Heart left ventricle (tissue), 16 donors: ENCODE measurements at regions not wholly inside any gene's neighbourhood (a gene's known extent, or its start where the extent isn't known, plus 50 kb on each side); places are given as distances from the start of the nearest gene placed in this dataset.

Experiments
- ATAC-seq, 4 donors: fragments of 200-7000 bp; cut with Tn5 transposase; one replicate each; pipeline ENCODE4 v1.9.1; 2020 to 2022; ENCODE audit warnings: moderate library complexity in 4 of 4, mild to moderate bottlenecking in 3 of 4, moderate number of reproducible peaks in 1 of 4
- DNase-seq, 5 donors: peaks; one replicate each; pipeline ENCODE4 v3.0.0-alpha.2; 2020
- H3K27ac ChIP-seq, 12 donors: fragments of 200-600 bp; sonication (generic) in 4 of 12; one replicate each; pipeline versions ENCODE4 v1.5.0 to v1.8.0; 2016 to 2022; ENCODE audit warnings: mild to moderate bottlenecking in 2 of 12
- H3K27me3 ChIP-seq, 9 donors: fragments of 200-600 bp; sonication (generic) in 2 of 9; one replicate each; pipeline versions ENCODE4 v1.5.1 to v1.8.0; 2016 to 2022; ENCODE audit warnings: mild to moderate bottlenecking in 3 of 9
- H3K36me3 ChIP-seq, 9 donors: fragments of 200-600 bp; sonication (generic) in 2 of 9; one replicate each; pipeline versions ENCODE4 v1.5.0 to v1.8.0; 2018 to 2022; ENCODE audit warnings: mild to moderate bottlenecking in 2 of 9
- H3K4me1 ChIP-seq, 12 donors: fragments of 200-600 bp; sonication (generic) in 4 of 12; one replicate each; pipeline versions ENCODE4 v1.5.0 to v1.8.0; 2016 to 2022; ENCODE audit warnings: mild to moderate bottlenecking in 3 of 12
- H3K4me3 ChIP-seq, 12 donors: fragments of 200-600 bp; sonication (generic) in 4 of 12; one replicate each; pipeline versions ENCODE4 v1.5.0 to v1.8.0; 2017 to 2022; ENCODE audit warnings: mild to moderate bottlenecking in 9 of 12, moderate library complexity in 4 of 12
- H3K9me3 ChIP-seq, 12 donors: fragments of 200-600 bp; sonication (generic) in 4 of 12; one replicate each; pipeline versions ENCODE4 v1.5.0 to v1.8.0; 2016 to 2022; ENCODE audit warnings: mild to moderate bottlenecking in 1 of 12
- POLR2A ChIP-seq, 2 donors: fragments of 450-650 bp; IDR thresholded peaks; one replicate each; pipeline ENCODE4 v1.6.1; 2017; ENCODE audit warnings: antibody characterized with exemption in 2 of 2, mild to moderate bottlenecking in 2 of 2, moderate library complexity in 2 of 2
- WGBS, 4 donors: extraction: QIAGEN DNeasy Blood & Tissue Kit in 2 of 4; methylation state at CpG; one replicate each; pipeline versions ENCODE4 v1.1.5 to v1.1.7; 2013 to 2018; 5-methylcytosine and 5-hydroxymethylcytosine counted together
- intact Hi-C, 10 donors: fragments of 100-400 bp; cut with DNase I; formaldehyde crosslinking; loops; one replicate each; pipeline versions ENCODE4 v1.11.1 to v1.14.2; 2022
- TF ChIP-seq, protein P1 (sequence below), 12 donors: fragments of 200-600 bp; sonication (generic) in 4 of 12; IDR thresholded peaks; one replicate each; pipeline versions ENCODE4 v1.5.0 to v1.8.0; 2018 to 2022; ENCODE audit warnings: antibody characterized with exemption in 12 of 12, mild to moderate bottlenecking in 5 of 12
- donor health status: ischemic (EF 13 %, LVEDD 7.1; RV severe dilation, severe dysfunction).
- donor health status: healthy with polysubstance abuse.
- donor health status: DM: no; HTN: yes; CAD: no.
- donor health status: DM: no; HTN: no; CAD: no.
- donor health status: ischemic (EF 25% LVEDD 6.9; RV normal size, moderate dysfunction).
- donor health status: ischemic (EF 25% LVEDD 5.7; RV mildly dilated, moderate dysfunction).
- donor health status: healthy.
- donor health status: DM: yes; HTN: yes; CAD: no.
- donor health status: ischemic (EF 35%, LVEDD 5.7; RV mildly dilated, moderate dysfunction).
- donor health status: nonischemic (EF 11% LVEDD 7.7; RV severe dilation, severe dysfunction).
- donor health status: DM: yes; HTN: yes; CAD: no.
- donor health status: PGD.
- donor health status: ischemic (EF 29% LVEDD 5.4; RV normal size, mild dysfunction).
- donor health status: nonischemic (EF 23%, LVEDD 6.1; RV moderate dilation, normal function).

DNA sequence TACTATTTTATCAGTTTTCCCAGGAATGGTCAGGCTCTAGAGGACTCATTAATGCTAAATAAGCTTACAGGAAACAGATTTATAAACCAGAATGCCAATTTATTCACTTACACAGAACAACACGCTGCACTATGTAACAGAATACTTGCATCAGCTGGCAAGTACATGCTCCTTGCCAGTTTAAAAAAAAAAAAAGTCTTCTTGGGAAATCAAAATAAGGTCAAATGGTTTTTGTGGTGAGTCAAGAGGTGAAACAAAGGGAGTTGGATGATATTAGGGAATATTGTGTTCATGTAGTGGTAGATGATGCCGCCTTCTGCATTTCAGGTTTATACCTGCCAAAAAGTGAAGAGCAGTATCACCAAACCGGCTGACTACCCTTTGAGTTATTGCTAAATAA is 1322.1 kb upstream of the ZEB2 start:
- no peak for TF ChIP-seq POLR2A (IDR thresholded peaks at IDR 0.05)
- TF ChIP-seq, protein P1, sequence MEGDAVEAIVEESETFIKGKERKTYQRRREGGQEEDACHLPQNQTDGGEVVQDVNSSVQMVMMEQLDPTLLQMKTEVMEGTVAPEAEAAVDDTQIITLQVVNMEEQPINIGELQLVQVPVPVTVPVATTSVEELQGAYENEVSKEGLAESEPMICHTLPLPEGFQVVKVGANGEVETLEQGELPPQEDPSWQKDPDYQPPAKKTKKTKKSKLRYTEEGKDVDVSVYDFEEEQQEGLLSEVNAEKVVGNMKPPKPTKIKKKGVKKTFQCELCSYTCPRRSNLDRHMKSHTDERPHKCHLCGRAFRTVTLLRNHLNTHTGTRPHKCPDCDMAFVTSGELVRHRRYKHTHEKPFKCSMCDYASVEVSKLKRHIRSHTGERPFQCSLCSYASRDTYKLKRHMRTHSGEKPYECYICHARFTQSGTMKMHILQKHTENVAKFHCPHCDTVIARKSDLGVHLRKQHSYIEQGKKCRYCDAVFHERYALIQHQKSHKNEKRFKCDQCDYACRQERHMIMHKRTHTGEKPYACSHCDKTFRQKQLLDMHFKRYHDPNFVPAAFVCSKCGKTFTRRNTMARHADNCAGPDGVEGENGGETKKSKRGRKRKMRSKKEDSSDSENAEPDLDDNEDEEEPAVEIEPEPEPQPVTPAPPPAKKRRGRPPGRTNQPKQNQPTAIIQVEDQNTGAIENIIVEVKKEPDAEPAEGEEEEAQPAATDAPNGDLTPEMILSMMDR (IDR thresholded peaks at IDR 0.05): no peak
- WGBS, 4 donors: 81 to 89% (median 84%) methylated on average over 3 of the region's 3 CpGs
- H3K9me3 ChIP-seq: no peaks in the 10 kb centered on the region

DNA sequence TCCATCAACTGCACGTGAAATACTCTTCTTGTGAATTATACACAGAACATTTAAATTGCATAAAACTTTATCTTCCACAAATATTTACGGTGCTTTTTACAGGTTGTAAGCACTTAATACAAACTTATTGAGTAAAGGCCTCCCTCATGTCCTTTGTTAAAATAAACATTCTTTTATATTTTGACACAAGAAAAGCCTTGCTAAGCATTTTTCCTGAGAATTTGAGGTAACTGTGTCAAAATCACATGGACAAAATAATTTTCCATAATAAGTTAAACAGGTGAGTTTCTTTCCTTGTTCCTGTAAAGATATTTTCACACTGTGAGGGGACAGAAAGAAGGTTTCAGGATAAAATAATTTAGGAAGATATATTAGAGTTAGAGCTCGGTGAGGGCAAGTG is 1317.1 kb upstream of the ZEB2 start:
- no peak overlapping the region for H3K4me3 ChIP-seq
- DNase-seq: no peak
- H3K9me3 ChIP-seq: no peaks in the 10 kb centered on the region
- TF ChIP-seq POLR2A (IDR thresholded peaks at IDR 0.05): no peak
- TF ChIP-seq, protein P1 (IDR thresholded peaks at IDR 0.05): no peak
- no peaks in the 10 kb centered on the region for H3K27me3 ChIP-seq
- ATAC-seq: no peak
- H3K27ac ChIP-seq: no peak overlapping the region
- H3K4me1 ChIP-seq: no peaks in the 10 kb centered on the region
- H3K36me3 ChIP-seq: no peaks in the 10 kb centered on the region
- intact Hi-C loops: no loop called here
- WGBS, 4 donors: 90 to 94% (median 91%) methylated on average over 3 of the region's 3 CpGs

More for the DNA sequence above, 1322.1 kb upstream of the ZEB2 start:
- ATAC-seq (no peak), DNase-seq (no peak)
- intact Hi-C loops: no loop called here
- no peak overlapping the region for H3K27ac ChIP-seq
- H3K4me3 ChIP-seq: no peak overlapping the region
- no peaks in the 10 kb centered on the region for H3K27me3 ChIP-seq
- no peaks in the 10 kb centered on the region for H3K36me3 ChIP-seq
- H3K4me1 ChIP-seq: peaks cover 0 to 4% (median 0%) of the 10 kb centered on the region in 12 donors

DNA sequence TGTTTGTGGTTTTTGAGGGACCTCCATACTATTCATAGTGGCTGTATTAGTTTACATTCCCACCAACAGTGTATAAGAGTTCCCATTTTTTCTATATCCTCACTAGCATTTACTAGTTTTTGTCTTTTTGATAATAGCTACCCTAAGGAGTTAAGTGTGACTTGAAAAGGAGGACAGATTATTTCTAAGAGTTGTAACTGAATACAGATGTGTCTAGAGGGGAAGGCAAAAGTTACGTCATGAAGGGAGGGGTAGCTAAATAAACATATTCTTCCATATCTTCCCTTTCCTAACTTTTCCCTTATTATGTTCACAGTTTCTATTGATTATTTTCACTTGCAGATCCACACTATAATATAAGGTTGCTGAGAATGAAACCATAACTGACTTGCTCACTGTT is 1315.7 kb upstream of the ZEB2 start:
- no peak overlapping the region for H3K27ac ChIP-seq
- WGBS, 4 donors: 69 to 83% (median 81%) methylated on average over 1 of the region's 1 CpG
- no peaks in the 10 kb centered on the region for H3K9me3 ChIP-seq
- TF ChIP-seq, protein P1 (IDR thresholded peaks at IDR 0.05): no peak
- TF ChIP-seq POLR2A (IDR thresholded peaks at IDR 0.05): no peak
- H3K27me3 ChIP-seq: no peaks in the 10 kb centered on the region
- no peak overlapping the region for H3K4me3 ChIP-seq
- no peaks in the 10 kb centered on the region for H3K36me3 ChIP-seq
- no peaks in the 10 kb centered on the region for H3K4me1 ChIP-seq
- intact Hi-C loops: no loop called here
- ATAC-seq: no peak
- no peak for DNase-seq

DNA sequence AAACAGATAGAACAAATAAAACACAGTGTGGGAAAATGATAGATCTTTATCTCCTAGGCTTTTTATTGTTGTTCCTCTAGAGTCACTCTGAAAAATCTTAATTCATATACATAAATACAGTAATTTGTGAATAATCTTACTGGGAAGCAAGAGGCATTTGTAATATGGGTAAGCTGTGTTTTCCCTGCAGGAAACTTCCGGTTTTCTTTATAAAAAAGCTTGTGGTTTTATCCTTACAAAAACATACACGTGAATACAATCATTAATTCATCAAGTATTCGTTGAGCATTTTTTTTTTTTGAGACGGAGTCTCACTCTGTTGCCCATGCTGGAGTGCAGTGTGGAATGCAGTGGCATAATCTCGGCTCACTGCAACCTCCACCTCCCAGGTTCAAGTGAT is 1312.8 kb upstream of the ZEB2 start:
- no peak overlapping the region for H3K4me3 ChIP-seq
- TF ChIP-seq, protein P1 (IDR thresholded peaks at IDR 0.05): no peak
- TF ChIP-seq POLR2A (IDR thresholded peaks at IDR 0.05): no peak
- ATAC-seq (no peak), DNase-seq (no peak)
- no peaks in the 10 kb centered on the region for H3K36me3 ChIP-seq
- 88 to 92% (median 89%) methylated on average over 5 of the region's 5 CpGs for WGBS, 4 donors
- intact Hi-C loops: no loop called here
- no peaks in the 10 kb centered on the region for H3K9me3 ChIP-seq
- H3K27me3 ChIP-seq: no peaks in the 10 kb centered on the region
- H3K27ac ChIP-seq: no peak overlapping the region
- no peaks in the 10 kb centered on the region for H3K4me1 ChIP-seq
